Hematopoietic multipotent progenitor cell treated with erythropoietin and hydrocortisone succinate and interleukin-3 and kit ligand, for 17 days (in vitro differentiated cells): ENCODE measurements at regions not wholly inside any gene's neighbourhood (a gene's known extent, or its start where the extent isn't known, plus 50 kb on each side); places are given as distances from the start of the nearest gene placed in this dataset.
"Not testable (repeated sequence)": the region's sequence is repeated elsewhere in the genome, so short reads cannot be mapped to it uniquely, and the experiment has no call there.

Source experiments
- DNase-seq: peaks from one replicate; pipeline ENCODE4 v3.0.0-alpha.2; 2015; ENCODE audit warnings: low spot score

GRCh38 chr7:142534726-142535122 is 214.5 kb upstream of the PRSS1 start:
- no peak for DNase-seq

GRCh38 chr7:142533920-142534319 is 215.4 kb upstream of the PRSS1 start:
- no peak for DNase-seq

GRCh38 chr7:142529591-142529990 is 219.7 kb upstream of the PRSS1 start:
- DNase-seq, result no peak

GRCh38 chr7:142528608-142529408 is 220.5 kb upstream of the PRSS1 start:
- DNase-seq, result no peak

- DNase-seq, result no peak
Observed at GRCh38 chr7:142523821-142524460, 225.3 kb upstream of the PRSS1 start.

- DNase-seq, result no peak
Observed at GRCh38 chr7:142522735-142523134, 226.5 kb upstream of the PRSS1 start.

GRCh38 chr7:142520885-142521284 is 228.4 kb upstream of the PRSS1 start:
- not testable (repeated sequence) for DNase-seq

- DNase-seq, result not testable (repeated sequence)
Observed at GRCh38 chr7:142520455-142520854, 228.8 kb upstream of the PRSS1 start.

GRCh38 chr7:142519079-142520078 is 229.9 kb upstream of the PRSS1 start:
- DNase-seq, result no peak

GRCh38 chr7:142516038-142516501 is 233.2 kb upstream of the PRSS1 start:
- DNase-seq, result peak; percentile 68

- not testable (repeated sequence) for DNase-seq
Observed at GRCh38 chr7:142514716-142515115, 234.6 kb upstream of the PRSS1 start.

- no peak for DNase-seq
Observed at GRCh38 chr7:142513178-142513955, 235.9 kb upstream of the PRSS1 start.

- no peak for DNase-seq
Observed at GRCh38 chr7:142511801-142512200, 237.5 kb upstream of the PRSS1 start.

GRCh38 chr7:142511374-142511773 is 237.9 kb upstream of the PRSS1 start:
- no peak for DNase-seq

GRCh38 chr7:142509235-142509634 is 240.0 kb upstream of the PRSS1 start:
- not testable (repeated sequence) for DNase-seq

- DNase-seq, result no peak
Observed at GRCh38 chr7:142508251-142508650, 241.0 kb upstream of the PRSS1 start.

- DNase-seq, result no peak
Observed at GRCh38 chr7:142507799-142508198, 241.5 kb upstream of the PRSS1 start.

GRCh38 chr7:142507066-142507465 is 242.2 kb upstream of the PRSS1 start:
- not testable (repeated sequence) for DNase-seq

GRCh38 chr7:142506601-142507000 is 242.7 kb upstream of the PRSS1 start:
- DNase-seq, result no peak

GRCh38 chr7:142503949-142504348 is 245.3 kb upstream of the PRSS1 start:
- not testable (repeated sequence) for DNase-seq

GRCh38 chr7:142503036-142503435 is 245.2 kb upstream of the PRSS58 start:
- DNase-seq, result no peak
